BE2C (cell line): ENCODE measurements at regions not wholly inside any gene's neighbourhood (a gene's known extent, or its start where the extent isn't known, plus 50 kb on each side); places are given as distances from the start of the nearest gene placed in this dataset.

Source experiments
- DNase-seq: peaks from one replicate; pipeline ENCODE4 v3.0.0-alpha.2; 2020
- H3K27me3 ChIP-seq: fragments of 250-450 bp; sonication (Bioruptor Pico); 2 replicates; pipeline ENCODE4 v1.5.1; 2020; ENCODE audit warnings: mild to moderate bottlenecking
- H3K36me3 ChIP-seq: fragments of 250-450 bp; sonication (Bioruptor Pico); 2 replicates; pipeline ENCODE4 v1.5.1; 2020; ENCODE audit warnings: mild to moderate bottlenecking
- H3K4me1 ChIP-seq: fragments of 250-450 bp; sonication (Bioruptor Pico); 2 replicates; pipeline ENCODE4 v1.5.1; 2020
- H3K4me3 ChIP-seq: 2 replicates; pipeline ENCODE4 v1.5.1; 2011; ENCODE audit warnings: low read depth, low read length
- H3K9me3 ChIP-seq: fragments of 250-450 bp; sonication (Bioruptor Pico); 2 replicates; pipeline ENCODE4 v1.5.1; 2020
- CTCF ChIP-seq: IDR thresholded peaks from 2 replicates; pipeline ENCODE4 v1.5.1; 2012; ENCODE audit warnings: mild to moderate bottlenecking, low read depth, low read length

GRCh38 chr1:38612951-38613350, 246.6 kb downstream of the RRAGC start:
- Histone ChIP-seq H3K4me3 (no peak overlapping the region), H3K27me3 (no peaks in the 10 kb centered on the region), H3K4me1 (peaks cover 6% of the 10 kb centered on the region; the same call in 1 of the 2 replicates), H3K36me3 (no peaks in the 10 kb centered on the region), H3K9me3 (no peaks in the 10 kb centered on the region)
- no peak for TF ChIP-seq CTCF
- DNase-seq = no peak

GRCh38 chr1:38611664-38612211, 247.8 kb downstream of the RRAGC start:
- H3K36me3 ChIP-seq = no peaks in the 10 kb centered on the region

GRCh38 chr1:38609166-38610025, 250.2 kb downstream of the RRAGC start:
- H3K4me1 ChIP-seq = peaks cover 6% of the 10 kb centered on the region; the same call in 1 of the 2 replicates
- H3K9me3 ChIP-seq = no peaks in the 10 kb centered on the region
- no peaks in the 10 kb centered on the region for H3K27me3 ChIP-seq
- no peaks in the 10 kb centered on the region for H3K36me3 ChIP-seq
- DNase-seq = no peak
- TF ChIP-seq CTCF = no peak
- H3K4me3 ChIP-seq = no peak overlapping the region

More at GRCh38 chr1:38611664-38612211, 247.8 kb downstream of the RRAGC start:
- no peaks in the 10 kb centered on the region for H3K9me3 ChIP-seq
- no peak for TF ChIP-seq CTCF
- H3K27me3 ChIP-seq = no peaks in the 10 kb centered on the region
- peak; percentile 72 for DNase-seq
- peaks cover 6% of the 10 kb centered on the region; the same call in 1 of the 2 replicates for H3K4me1 ChIP-seq
- no peak overlapping the region for H3K4me3 ChIP-seq

GRCh38 chr1:38608202-38608864, 251.2 kb downstream of the RRAGC start:
- H3K4me3 ChIP-seq = no peak overlapping the region
- no peaks in the 10 kb centered on the region for H3K9me3 ChIP-seq
- peak; percentile 69 for TF ChIP-seq CTCF
- peak; percentile 67 for DNase-seq
- no peaks in the 10 kb centered on the region for H3K27me3 ChIP-seq
- H3K4me1 ChIP-seq = peaks cover 6% of the 10 kb centered on the region; the same call in 1 of the 2 replicates
- H3K36me3 ChIP-seq = no peaks in the 10 kb centered on the region

GRCh38 chr1:38607526-38607925, 252.0 kb downstream of the RRAGC start:
- no peak for DNase-seq
- no peaks in the 10 kb centered on the region for H3K27me3 ChIP-seq
- H3K4me3 ChIP-seq = no peak overlapping the region
- peaks cover 6% of the 10 kb centered on the region; the same call in 1 of the 2 replicates for H3K4me1 ChIP-seq
- no peaks in the 10 kb centered on the region for H3K9me3 ChIP-seq
- no peak for TF ChIP-seq CTCF
- H3K36me3 ChIP-seq = no peaks in the 10 kb centered on the region
